HepG2 (cell line): ENCODE measurements at regions not wholly inside any gene's neighbourhood (a gene's known extent, or its start where the extent isn't known, plus 50 kb on each side); places are given as distances from the start of the nearest gene placed in this dataset.

Experiments
- ADNP ChIP-seq: sonication (generic); formaldehyde crosslinking; IDR thresholded peaks from 2 replicates; pipeline ENCODE4 v1.4.0; 2020; ENCODE audit warnings: missing genetic modification reagents
- BCL6 ChIP-seq: IDR thresholded peaks from 2 replicates; pipeline ENCODE4 v1.6.1; 2016; ENCODE audit warnings: missing genetic modification reagents, missing compliant biosample characterization
- HDAC6 ChIP-seq: fragments of 200-600 bp; sonication (generic); IDR thresholded peaks from 2 replicates; pipeline ENCODE4 v1.7.0; 2017; ENCODE audit warnings: mild to moderate bottlenecking, antibody characterized with exemption, low read length, low read depth
- MTF2 ChIP-seq: sonication (generic); formaldehyde crosslinking; IDR thresholded peaks from 2 replicates; pipeline ENCODE4 v1.5.0; 2020; ENCODE audit warnings: missing genetic modification reagents, borderline replicate concordance
- MXD4 ChIP-seq: IDR thresholded peaks from 2 replicates; pipeline ENCODE4 v1.6.1; 2016; ENCODE audit warnings: mild to moderate bottlenecking, missing biosample characterization, missing genetic modification reagents
- SALL1 ChIP-seq: sonication (generic); formaldehyde crosslinking; IDR thresholded peaks from 2 replicates; pipeline ENCODE4 v1.8.0; 2022; ENCODE audit warnings: mild to moderate bottlenecking, missing genetic modification reagents
- SAP130 ChIP-seq: IDR thresholded peaks from 2 replicates; pipeline ENCODE4 v1.6.1; 2016; ENCODE audit warnings: low read depth
- SIX1 ChIP-seq: sonication (generic); formaldehyde crosslinking; IDR thresholded peaks from 2 replicates; pipeline ENCODE4 v1.4.0; 2020; ENCODE audit warnings: missing genetic modification reagents, borderline replicate concordance
- SOX5 ChIP-seq: IDR thresholded peaks from 2 replicates; pipeline ENCODE4 v1.6.1; 2016; ENCODE audit warnings: borderline replicate concordance
- THAP11 ChIP-seq: IDR thresholded peaks from 2 replicates; pipeline ENCODE4 v1.6.1; 2016; ENCODE audit warnings: missing biosample characterization, missing genetic modification reagents
- ZBTB20 ChIP-seq: sonication (generic); formaldehyde crosslinking; IDR thresholded peaks from 2 replicates; pipeline ENCODE4 v1.8.1; 2023; ENCODE audit warnings: missing genetic modification reagents, low read depth, mild to moderate bottlenecking, borderline replicate concordance
- ZMYM4 ChIP-seq: sonication (generic); formaldehyde crosslinking; IDR thresholded peaks from 2 replicates; pipeline ENCODE4 v1.8.1; 2023; ENCODE audit warnings: mild to moderate bottlenecking, missing genetic modification reagents
- ZNF138 ChIP-seq: sonication (generic); formaldehyde crosslinking; IDR thresholded peaks from 2 replicates; pipeline ENCODE4 v1.5.0; 2020; ENCODE audit warnings: mild to moderate bottlenecking, low read depth, missing genetic modification reagents
- ZNF205 ChIP-seq: IDR thresholded peaks from 2 replicates; pipeline ENCODE4 v1.6.1; 2018; ENCODE audit warnings: missing biosample characterization, missing genetic modification reagents
- ZNF841 ChIP-seq: sonication (generic); formaldehyde crosslinking; IDR thresholded peaks from 2 replicates; pipeline ENCODE4 v1.8.1; 2023; ENCODE audit warnings: missing genetic modification reagents, borderline replicate concordance
- TF ChIP-seq, protein P1 (sequence below): sonication (generic); formaldehyde crosslinking; IDR thresholded peaks from 2 replicates; pipeline ENCODE4 v1.4.0; 2020; ENCODE audit warnings: missing genetic modification reagents
- TF ChIP-seq, protein P2 (sequence below): sonication (generic); formaldehyde crosslinking; IDR thresholded peaks from 2 replicates; pipeline ENCODE4 v1.4.0; 2020; ENCODE audit warnings: missing genetic modification reagents, borderline replicate concordance
- TF ChIP-seq, protein P3 (sequence below): IDR thresholded peaks from 2 replicates; pipeline ENCODE4 v1.6.1; 2016; ENCODE audit warnings: low read depth
- TF ChIP-seq, protein P4 (sequence below): sonication (generic); formaldehyde crosslinking; IDR thresholded peaks from 2 replicates; pipeline ENCODE4 v1.4.0; 2020; ENCODE audit warnings: missing genetic modification reagents, mild to moderate bottlenecking, borderline replicate concordance
- TF ChIP-seq, protein P5 (sequence below): sonication (generic); formaldehyde crosslinking; IDR thresholded peaks from 2 replicates; pipeline ENCODE4 v1.4.0; 2020; ENCODE audit warnings: missing genetic modification reagents

DNA sequence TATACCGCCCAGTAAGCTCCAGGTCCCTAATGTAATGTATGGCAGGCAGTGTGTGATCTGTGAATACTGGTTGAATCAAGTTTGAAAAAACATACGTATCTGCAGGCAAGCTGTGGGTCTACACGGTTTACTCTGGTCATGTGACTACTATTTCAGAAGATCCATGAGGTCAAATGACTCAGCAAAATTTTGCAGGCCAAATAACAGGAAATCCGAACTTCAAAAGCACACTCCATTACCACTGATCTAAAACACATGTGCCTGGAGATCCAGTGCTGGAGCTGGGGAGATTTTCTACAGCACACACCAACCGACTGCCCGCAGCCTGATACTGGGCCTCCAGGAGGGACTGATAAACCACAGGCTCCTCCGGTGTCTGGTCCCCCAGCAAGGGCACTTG is 64.5 kb upstream of the SLC44A3 start (continued):
- TF ChIP-seq, protein P1, sequence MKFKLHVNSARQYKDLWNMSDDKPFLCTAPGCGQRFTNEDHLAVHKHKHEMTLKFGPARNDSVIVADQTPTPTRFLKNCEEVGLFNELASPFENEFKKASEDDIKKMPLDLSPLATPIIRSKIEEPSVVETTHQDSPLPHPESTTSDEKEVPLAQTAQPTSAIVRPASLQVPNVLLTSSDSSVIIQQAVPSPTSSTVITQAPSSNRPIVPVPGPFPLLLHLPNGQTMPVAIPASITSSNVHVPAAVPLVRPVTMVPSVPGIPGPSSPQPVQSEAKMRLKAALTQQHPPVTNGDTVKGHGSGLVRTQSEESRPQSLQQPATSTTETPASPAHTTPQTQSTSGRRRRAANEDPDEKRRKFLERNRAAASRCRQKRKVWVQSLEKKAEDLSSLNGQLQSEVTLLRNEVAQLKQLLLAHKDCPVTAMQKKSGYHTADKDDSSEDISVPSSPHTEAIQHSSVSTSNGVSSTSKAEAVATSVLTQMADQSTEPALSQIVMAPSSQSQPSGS (CRISPR knock-in tag), result 0 out of 2 replicates have a peak, but pooled peaks have one; percentile 24
- no peak for TF ChIP-seq ZNF205 (CRISPR knock-in tag)
- TF ChIP-seq ADNP, result no peak
- TF ChIP-seq, protein P2, sequence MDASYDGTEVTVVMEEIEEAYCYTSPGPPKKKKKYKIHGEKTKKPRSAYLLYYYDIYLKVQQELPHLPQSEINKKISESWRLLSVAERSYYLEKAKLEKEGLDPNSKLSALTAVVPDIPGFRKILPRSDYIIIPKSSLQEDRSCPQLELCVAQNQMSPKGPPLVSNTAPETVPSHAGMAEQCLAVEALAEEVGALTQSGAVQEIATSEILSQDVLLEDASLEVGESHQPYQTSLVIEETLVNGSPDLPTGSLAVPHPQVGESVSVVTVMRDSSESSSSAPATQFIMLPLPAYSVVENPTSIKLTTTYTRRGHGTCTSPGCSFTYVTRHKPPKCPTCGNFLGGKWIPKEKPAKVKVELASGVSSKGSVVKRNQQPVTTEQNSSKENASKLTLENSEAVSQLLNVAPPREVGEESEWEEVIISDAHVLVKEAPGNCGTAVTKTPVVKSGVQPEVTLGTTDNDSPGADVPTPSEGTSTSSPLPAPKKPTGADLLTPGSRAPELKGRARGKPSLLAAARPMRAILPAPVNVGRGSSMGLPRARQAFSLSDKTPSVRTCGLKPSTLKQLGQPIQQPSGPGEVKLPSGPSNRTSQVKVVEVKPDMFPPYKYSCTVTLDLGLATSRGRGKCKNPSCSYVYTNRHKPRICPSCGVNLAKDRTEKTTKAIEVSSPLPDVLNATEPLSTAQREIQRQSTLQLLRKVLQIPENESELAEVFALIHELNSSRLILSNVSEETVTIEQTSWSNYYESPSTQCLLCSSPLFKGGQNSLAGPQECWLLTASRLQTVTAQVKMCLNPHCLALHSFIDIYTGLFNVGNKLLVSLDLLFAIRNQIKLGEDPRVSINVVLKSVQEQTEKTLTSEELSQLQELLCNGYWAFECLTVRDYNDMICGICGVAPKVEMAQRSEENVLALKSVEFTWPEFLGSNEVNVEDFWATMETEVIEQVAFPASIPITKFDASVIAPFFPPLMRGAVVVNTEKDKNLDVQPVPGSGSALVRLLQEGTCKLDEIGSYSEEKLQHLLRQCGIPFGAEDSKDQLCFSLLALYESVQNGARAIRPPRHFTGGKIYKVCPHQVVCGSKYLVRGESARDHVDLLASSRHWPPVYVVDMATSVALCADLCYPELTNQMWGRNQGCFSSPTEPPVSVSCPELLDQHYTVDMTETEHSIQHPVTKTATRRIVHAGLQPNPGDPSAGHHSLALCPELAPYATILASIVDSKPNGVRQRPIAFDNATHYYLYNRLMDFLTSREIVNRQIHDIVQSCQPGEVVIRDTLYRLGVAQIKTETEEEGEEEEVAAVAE (CRISPR knock-in tag), result peak; percentile 60; the same call in 1 of the 2 replicates
- TF ChIP-seq HDAC6, result no peak
- peak; percentile 63 for TF ChIP-seq SAP130
- peak; percentile 65; the same call in 1 of the 2 replicates for TF ChIP-seq SOX5 (CRISPR knock-in tag)
- TF ChIP-seq ZBTB20 (CRISPR knock-in tag), result 0 out of 2 replicates have a peak, but pooled peaks have one; percentile 17
- peak; percentile 44; the same call in 1 of the 2 replicates for TF ChIP-seq SALL1
- TF ChIP-seq MTF2, result no peak
- peak; percentile 27; the same call in 1 of the 2 replicates for TF ChIP-seq BCL6 (CRISPR knock-in tag)
- TF ChIP-seq MXD4 (CRISPR knock-in tag), result no peak
- TF ChIP-seq THAP11 (CRISPR knock-in tag), result no peak
- TF ChIP-seq ZNF138 (CRISPR knock-in tag), result no peak
- 0 out of 2 replicates have a peak, but pooled peaks have one; percentile 22 for TF ChIP-seq SIX1
- TF ChIP-seq, protein P3, sequence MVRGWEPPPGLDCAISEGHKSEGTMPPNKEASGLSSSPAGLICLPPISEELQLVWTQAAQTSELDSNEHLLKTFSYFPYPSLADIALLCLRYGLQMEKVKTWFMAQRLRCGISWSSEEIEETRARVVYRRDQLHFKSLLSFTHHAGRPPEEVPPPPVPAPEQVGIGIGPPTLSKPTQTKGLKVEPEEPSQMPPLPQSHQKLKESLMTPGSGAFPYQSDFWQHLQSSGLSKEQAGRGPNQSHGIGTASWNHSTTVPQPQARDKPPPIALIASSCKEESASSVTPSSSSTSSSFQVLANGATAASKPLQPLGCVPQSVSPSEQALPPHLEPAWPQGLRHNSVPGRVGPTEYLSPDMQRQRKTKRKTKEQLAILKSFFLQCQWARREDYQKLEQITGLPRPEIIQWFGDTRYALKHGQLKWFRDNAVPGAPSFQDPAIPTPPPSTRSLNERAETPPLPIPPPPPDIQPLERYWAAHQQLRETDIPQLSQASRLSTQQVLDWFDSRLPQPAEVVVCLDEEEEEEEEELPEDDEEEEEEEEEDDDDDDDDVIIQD (CRISPR knock-in tag), result peak; percentile 53; the same call in 1 of the 2 replicates
- 0 out of 2 replicates have a peak, but pooled peaks have one; percentile 38 for TF ChIP-seq ZMYM4
- TF ChIP-seq, protein P4, sequence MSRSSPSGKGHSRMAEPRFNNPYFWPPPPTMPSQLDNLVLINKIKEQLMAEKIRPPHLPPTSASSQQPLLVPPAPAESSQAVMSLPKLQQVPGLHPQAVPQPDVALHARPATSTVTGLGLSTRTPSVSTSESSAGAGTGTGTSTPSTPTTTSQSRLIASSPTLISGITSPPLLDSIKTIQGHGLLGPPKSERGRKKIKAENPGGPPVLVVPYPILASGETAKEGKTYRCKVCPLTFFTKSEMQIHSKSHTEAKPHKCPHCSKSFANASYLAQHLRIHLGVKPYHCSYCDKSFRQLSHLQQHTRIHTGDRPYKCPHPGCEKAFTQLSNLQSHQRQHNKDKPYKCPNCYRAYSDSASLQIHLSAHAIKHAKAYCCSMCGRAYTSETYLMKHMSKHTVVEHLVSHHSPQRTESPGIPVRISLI (CRISPR knock-in tag), result peak; percentile 56; the same call in 1 of the 2 replicates
- no peak for TF ChIP-seq ZNF841
- TF ChIP-seq, protein P5, sequence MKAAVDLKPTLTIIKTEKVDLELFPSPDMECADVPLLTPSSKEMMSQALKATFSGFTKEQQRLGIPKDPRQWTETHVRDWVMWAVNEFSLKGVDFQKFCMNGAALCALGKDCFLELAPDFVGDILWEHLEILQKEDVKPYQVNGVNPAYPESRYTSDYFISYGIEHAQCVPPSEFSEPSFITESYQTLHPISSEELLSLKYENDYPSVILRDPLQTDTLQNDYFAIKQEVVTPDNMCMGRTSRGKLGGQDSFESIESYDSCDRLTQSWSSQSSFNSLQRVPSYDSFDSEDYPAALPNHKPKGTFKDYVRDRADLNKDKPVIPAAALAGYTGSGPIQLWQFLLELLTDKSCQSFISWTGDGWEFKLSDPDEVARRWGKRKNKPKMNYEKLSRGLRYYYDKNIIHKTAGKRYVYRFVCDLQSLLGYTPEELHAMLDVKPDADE (CRISPR knock-in tag), result no peak
